ENCODE measurements at regions not wholly inside any gene's neighbourhood (a gene's known extent, or its start where the extent isn't known, plus 50 kb on each side); places are given as distances from the start of the nearest gene placed in this dataset.

- TF ChIP-seq POLR2A (IDR thresholded peaks at IDR 0.05): no peak
- TF ChIP-seq CTCF (IDR thresholded peaks at IDR 0.05 in 4 of 5, conservative IDR thresholded peaks at IDR 0.05 in 1 of 5): no peak
- in situ Hi-C loops (cut with MboI; ENCODE audit: low sequenced_read_pairs in 4 of 4) (no loop called here), intact Hi-C loops (cut with DNase I; ENCODE audit: low total_unique reads) (no loop called here)
- ATAC-seq (no peak), DNase-seq (no peak)
- Histone ChIP-seq H3K27ac (no peak overlapping the region), H3K4me1 (no peaks in the 10 kb centered on the region), H3K36me3 (no peaks in the 10 kb centered on the region), H3K9me3 (no peaks in the 10 kb centered on the region), H3K27me3 (no peaks in the 10 kb centered on the region), H3K4me3 (no peak overlapping the region)
Observed at GRCh38 chr1:223035724-223036478, 107.1 kb downstream of the TLR5 start.

GRCh38 chr1:223036479-223036845, 106.6 kb downstream of the TLR5 start:
- DNase-seq (no peak), ATAC-seq (no peak)
- in situ Hi-C loops (cut with MboI; ENCODE audit: low sequenced_read_pairs in 4 of 4): no loop called here
- Histone ChIP-seq H3K4me1 (no peaks in the 10 kb centered on the region), H3K27ac (no peak overlapping the region), H3K36me3 (no peaks in the 10 kb centered on the region), H3K9me3 (no peaks in the 10 kb centered on the region), H3K4me3 (no peak overlapping the region), H3K27me3 (no peaks in the 10 kb centered on the region)
- TF ChIP-seq POLR2A (IDR thresholded peaks at IDR 0.05) (no peak), CTCF (IDR thresholded peaks at IDR 0.05 in 4 of 5, conservative IDR thresholded peaks at IDR 0.05 in 1 of 5) (no peak)
- intact Hi-C loops (cut with DNase I; ENCODE audit: low total_unique reads): no loop called here

- no peak for ATAC-seq
- TF ChIP-seq CTCF (IDR thresholded peaks at IDR 0.05 in 4 of 5, conservative IDR thresholded peaks at IDR 0.05 in 1 of 5) (no peak), POLR2A (IDR thresholded peaks at IDR 0.05) (no peak)
- in situ Hi-C loops (cut with MboI; ENCODE audit: low sequenced_read_pairs in 4 of 4): no loop called here
Observed at GRCh38 chr1:223037845-223038244, 105.2 kb downstream of the TLR5 start.

GRCh38 chr1:223038288-223039006, 104.6 kb downstream of the TLR5 start:
- ATAC-seq (no peak), DNase-seq (no peak)
- intact Hi-C loops (cut with DNase I; ENCODE audit: low total_unique reads): no loop called here
- no peak overlapping the region for H3K4me3 ChIP-seq
- H3K9me3 ChIP-seq: no peaks in the 10 kb centered on the region
- H3K27ac ChIP-seq: no peak overlapping the region
- H3K4me1 ChIP-seq: no peaks in the 10 kb centered on the region
- in situ Hi-C loops (cut with MboI; ENCODE audit: low sequenced_read_pairs in 4 of 4): no loop called here
- H3K36me3 ChIP-seq: no peaks in the 10 kb centered on the region
- H3K27me3 ChIP-seq: no peaks in the 10 kb centered on the region
- TF ChIP-seq CTCF (IDR thresholded peaks at IDR 0.05 in 4 of 5, conservative IDR thresholded peaks at IDR 0.05 in 1 of 5): no peak

More at GRCh38 chr1:223037845-223038244, 105.2 kb downstream of the TLR5 start:
- no peak for DNase-seq
- Histone ChIP-seq H3K4me3 (no peak overlapping the region), H3K27me3 (no peaks in the 10 kb centered on the region), H3K36me3 (no peaks in the 10 kb centered on the region), H3K9me3 (no peaks in the 10 kb centered on the region), H3K27ac (no peak overlapping the region), H3K4me1 (no peaks in the 10 kb centered on the region)
- intact Hi-C loops (cut with DNase I; ENCODE audit: low total_unique reads): no loop called here

Data from gastrocnemius medialis (tissue), 4 donors.